NCI-H1105 (cell line): ENCODE measurements at regions not wholly inside any gene's neighbourhood (a gene's known extent, or its start where the extent isn't known, plus 50 kb on each side); places are given as distances from the start of the nearest gene placed in this dataset.
"Not testable (repeated sequence)": the region's sequence is repeated elsewhere in the genome, so short reads cannot be mapped to it uniquely, and the experiment has no call there.

ENCODE experiments used
- DNase-seq: peaks from one replicate; lab custom pipeline; 2025; lab: John Stamatoyannopoulos, UW

GRCh38 chr10:109405338-109405737 is 518.0 kb downstream of the XPNPEP1 start:
- DNase-seq: no peak

GRCh38 chr10:109403551-109403950 is 519.8 kb downstream of the XPNPEP1 start:
- DNase-seq: no peak

- no peak for DNase-seq
Measured at GRCh38 chr10:109393425-109393824, 529.9 kb downstream of the XPNPEP1 start.

GRCh38 chr10:109386921-109387320 is 536.4 kb downstream of the XPNPEP1 start:
- no peak for DNase-seq

GRCh38 chr10:109386101-109386500 is 537.2 kb downstream of the XPNPEP1 start:
- DNase-seq: no peak

GRCh38 chr10:109379186-109379585 is 544.1 kb downstream of the XPNPEP1 start:
- no peak for DNase-seq

GRCh38 chr10:109374215-109374614 is 549.1 kb downstream of the XPNPEP1 start:
- DNase-seq: no peak

GRCh38 chr10:109359316-109359715 is 564.0 kb downstream of the XPNPEP1 start:
- DNase-seq: no peak

GRCh38 chr10:109358325-109358724 is 565.0 kb downstream of the XPNPEP1 start:
- no peak for DNase-seq

- no peak for DNase-seq
Measured at GRCh38 chr10:109348324-109348723, 575.0 kb downstream of the XPNPEP1 start.

GRCh38 chr10:109343293-109343692 is 580.0 kb downstream of the XPNPEP1 start:
- DNase-seq: no peak

- no peak for DNase-seq
Measured at GRCh38 chr10:109341986-109342385, 581.3 kb downstream of the XPNPEP1 start.

- DNase-seq: no peak
Measured at GRCh38 chr10:109328001-109328400, 595.3 kb downstream of the XPNPEP1 start.

- no peak for DNase-seq
Measured at GRCh38 chr10:109327266-109327665, 596.0 kb downstream of the XPNPEP1 start.

- DNase-seq: no peak
Measured at GRCh38 chr10:109324721-109325120, 598.6 kb downstream of the XPNPEP1 start.

- no peak for DNase-seq
Measured at GRCh38 chr10:109317746-109318366, 605.5 kb downstream of the XPNPEP1 start.

- not testable (repeated sequence) for DNase-seq
Measured at GRCh38 chr10:109314016-109314415, 609.3 kb downstream of the XPNPEP1 start.

- not testable (repeated sequence) for DNase-seq
Measured at GRCh38 chr10:109312555-109312954, 610.8 kb downstream of the XPNPEP1 start.

- DNase-seq: no peak
Measured at GRCh38 chr10:109308971-109309370, 614.3 kb downstream of the XPNPEP1 start.

GRCh38 chr10:109307102-109307501 is 616.2 kb downstream of the XPNPEP1 start:
- not testable (repeated sequence) for DNase-seq

GRCh38 chr10:109306698-109307097 is 616.6 kb downstream of the XPNPEP1 start:
- no peak for DNase-seq

- no peak for DNase-seq
Measured at GRCh38 chr10:109287858-109288257, 635.5 kb downstream of the XPNPEP1 start.

GRCh38 chr10:109282510-109282909 is 640.8 kb downstream of the XPNPEP1 start:
- DNase-seq: no peak

- no peak for DNase-seq
Measured at GRCh38 chr10:109281347-109281746, 642.0 kb downstream of the XPNPEP1 start.
